OCI-LY7 (cell line): ENCODE measurements at regions not wholly inside any gene's neighbourhood (a gene's known extent, or its start where the extent isn't known, plus 50 kb on each side); places are given as distances from the start of the nearest gene placed in this dataset.

Experiments used
- EZH2phosphoT487 ChIP-seq: fragments of 200-600 bp; sonication (generic); IDR thresholded peaks from 2 replicates; pipeline ENCODE4 v1.6.1; 2018; ENCODE audit warnings: low read depth, borderline replicate concordance, mild to moderate bottlenecking, mixed run types, antibody characterized with exemption, low read length, moderate library complexity, mixed read lengths
- TF ChIP-seq, protein P1 (sequence below): fragments of 200-600 bp; sonication (generic); conservative IDR thresholded peaks from 2 replicates; pipeline ENCODE4 v1.5.1; 2014; ENCODE audit warnings: mild to moderate bottlenecking, antibody characterized with exemption, low read length, moderate library complexity, mixed read lengths

DNA sequence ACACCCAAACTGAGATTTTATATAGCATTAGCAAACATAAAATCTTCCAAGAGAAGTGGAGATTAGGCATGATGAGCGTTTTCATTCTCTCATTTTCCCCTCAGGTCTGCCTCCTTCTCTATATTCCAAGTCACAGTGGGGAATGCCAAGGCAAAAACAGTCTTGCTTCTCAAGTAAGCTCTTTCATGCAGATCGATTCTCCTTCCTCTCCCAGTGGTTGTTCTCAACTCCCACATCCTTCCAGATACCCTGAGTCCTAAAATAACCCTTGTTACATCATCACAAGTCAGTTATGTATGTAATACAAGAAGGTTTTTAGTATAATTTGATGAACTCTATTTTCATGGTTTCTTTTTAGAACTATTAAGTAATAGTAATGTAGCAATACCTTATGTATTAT, 150.6 kb downstream of the TXNL1 start:
- TF ChIP-seq, protein P1, sequence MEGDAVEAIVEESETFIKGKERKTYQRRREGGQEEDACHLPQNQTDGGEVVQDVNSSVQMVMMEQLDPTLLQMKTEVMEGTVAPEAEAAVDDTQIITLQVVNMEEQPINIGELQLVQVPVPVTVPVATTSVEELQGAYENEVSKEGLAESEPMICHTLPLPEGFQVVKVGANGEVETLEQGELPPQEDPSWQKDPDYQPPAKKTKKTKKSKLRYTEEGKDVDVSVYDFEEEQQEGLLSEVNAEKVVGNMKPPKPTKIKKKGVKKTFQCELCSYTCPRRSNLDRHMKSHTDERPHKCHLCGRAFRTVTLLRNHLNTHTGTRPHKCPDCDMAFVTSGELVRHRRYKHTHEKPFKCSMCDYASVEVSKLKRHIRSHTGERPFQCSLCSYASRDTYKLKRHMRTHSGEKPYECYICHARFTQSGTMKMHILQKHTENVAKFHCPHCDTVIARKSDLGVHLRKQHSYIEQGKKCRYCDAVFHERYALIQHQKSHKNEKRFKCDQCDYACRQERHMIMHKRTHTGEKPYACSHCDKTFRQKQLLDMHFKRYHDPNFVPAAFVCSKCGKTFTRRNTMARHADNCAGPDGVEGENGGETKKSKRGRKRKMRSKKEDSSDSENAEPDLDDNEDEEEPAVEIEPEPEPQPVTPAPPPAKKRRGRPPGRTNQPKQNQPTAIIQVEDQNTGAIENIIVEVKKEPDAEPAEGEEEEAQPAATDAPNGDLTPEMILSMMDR, result no peak
- TF ChIP-seq EZH2phosphoT487, result no peak
